WTC11 (cell line): ENCODE measurements at regions not wholly inside any gene's neighbourhood (a gene's known extent, or its start where the extent isn't known, plus 50 kb on each side); places are given as distances from the start of the nearest gene placed in this dataset.

Source experiments
- HMGA2 ChIP-seq: fragments of 250-450 bp; sonication (Bioruptor Pico); IDR thresholded peaks from 2 replicates; pipeline ENCODE4 v1.4.0; 2021; ENCODE audit warnings: mild to moderate bottlenecking, moderate library complexity
- KAT7 ChIP-seq: sonication (generic); formaldehyde crosslinking; IDR thresholded peaks from 2 replicates; pipeline ENCODE4 v1.8.1; 2023; ENCODE audit warnings: missing genetic modification reagents, mild to moderate bottlenecking, borderline replicate concordance
- RORB ChIP-seq: fragments of 250-450 bp; sonication (Bioruptor Pico); IDR thresholded peaks from 2 replicates; pipeline ENCODE4 v1.9.0; 2021; ENCODE audit warnings: mild to moderate bottlenecking
- SMAD4 ChIP-seq: sonication (generic); formaldehyde crosslinking; IDR thresholded peaks from 2 replicates; pipeline ENCODE4 v1.8.0; 2022; ENCODE audit warnings: mild to moderate bottlenecking, missing genetic modification reagents
- ZNF263 ChIP-seq: sonication (generic); formaldehyde crosslinking; IDR thresholded peaks from 2 replicates; pipeline ENCODE4 v1.8.1; 2022; ENCODE audit warnings: low read depth, mild to moderate bottlenecking, moderate library complexity, missing genetic modification reagents
- TF ChIP-seq, protein P1 (sequence below): fragments of 250-450 bp; sonication (Bioruptor Pico); IDR thresholded peaks from 2 replicates; pipeline ENCODE4 v1.9.0; 2021; ENCODE audit warnings: mild to moderate bottlenecking, borderline replicate concordance
- TF ChIP-seq, protein P2 (sequence below): sonication (generic); formaldehyde crosslinking; IDR thresholded peaks from 2 replicates; pipeline ENCODE4 v1.8.1; 2023; ENCODE audit warnings: mild to moderate bottlenecking, missing genetic modification reagents, borderline replicate concordance
- TF ChIP-seq, protein P3 (sequence below): sonication (generic); formaldehyde crosslinking; IDR thresholded peaks from 2 replicates; pipeline ENCODE4 v1.8.0; 2022; ENCODE audit warnings: mild to moderate bottlenecking, missing genetic modification reagents
- TF ChIP-seq, protein P4 (sequence below): sonication (generic); formaldehyde crosslinking; IDR thresholded peaks from 2 replicates; pipeline ENCODE4 v1.8.0; 2023; ENCODE audit warnings: mild to moderate bottlenecking, missing genetic modification reagents
- TF ChIP-seq, protein P5 (sequence below): sonication (generic); formaldehyde crosslinking; IDR thresholded peaks from 2 replicates; pipeline ENCODE4 v1.8.1; 2023; ENCODE audit warnings: mild to moderate bottlenecking, missing genetic modification reagents
- TF ChIP-seq, protein P6 (sequence below): fragments of 250-450 bp; sonication (Bioruptor Pico); IDR thresholded peaks from 2 replicates; pipeline ENCODE4 v1.8.0; 2021; ENCODE audit warnings: mild to moderate bottlenecking

DNA sequence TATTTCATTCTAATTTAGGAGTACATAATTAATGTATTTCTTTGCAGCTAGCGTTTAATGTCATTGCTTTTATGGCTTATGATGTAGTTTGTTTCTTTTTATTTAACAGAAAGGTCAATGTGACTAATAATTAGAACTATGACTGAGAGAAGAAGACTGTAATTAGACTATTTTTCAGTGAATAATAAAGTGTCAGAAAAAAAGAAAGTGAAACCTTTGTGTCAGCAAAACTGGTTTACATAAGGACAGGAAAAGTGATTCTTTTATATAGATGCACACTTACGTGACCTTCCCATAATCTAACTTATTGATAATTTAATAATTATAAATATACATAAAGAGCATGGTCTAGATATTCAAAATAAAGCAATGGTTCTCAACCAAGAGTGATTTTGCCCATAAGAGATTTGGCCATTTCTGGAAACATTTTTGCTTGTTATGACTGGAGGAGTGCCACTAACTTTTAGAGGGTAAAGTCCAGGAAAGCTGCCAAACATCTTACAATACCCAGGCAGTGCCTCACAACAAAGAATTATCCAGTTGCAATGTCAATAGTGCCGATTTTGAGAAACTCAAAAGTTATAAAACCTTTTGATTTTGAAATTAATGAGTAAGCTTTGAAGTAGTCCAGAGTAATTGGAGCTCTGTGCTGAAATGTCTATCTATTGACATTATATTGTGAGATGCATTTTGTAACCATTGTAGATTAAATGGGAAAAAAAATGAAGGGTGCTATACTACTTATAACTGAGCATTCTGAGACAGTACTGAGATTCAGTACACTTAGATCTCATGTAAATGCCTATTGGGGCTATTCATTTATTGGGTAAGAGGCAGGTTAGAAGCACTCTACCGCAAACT, 227.1 kb downstream of the C12orf50 start (continued):
- TF ChIP-seq, protein P1, sequence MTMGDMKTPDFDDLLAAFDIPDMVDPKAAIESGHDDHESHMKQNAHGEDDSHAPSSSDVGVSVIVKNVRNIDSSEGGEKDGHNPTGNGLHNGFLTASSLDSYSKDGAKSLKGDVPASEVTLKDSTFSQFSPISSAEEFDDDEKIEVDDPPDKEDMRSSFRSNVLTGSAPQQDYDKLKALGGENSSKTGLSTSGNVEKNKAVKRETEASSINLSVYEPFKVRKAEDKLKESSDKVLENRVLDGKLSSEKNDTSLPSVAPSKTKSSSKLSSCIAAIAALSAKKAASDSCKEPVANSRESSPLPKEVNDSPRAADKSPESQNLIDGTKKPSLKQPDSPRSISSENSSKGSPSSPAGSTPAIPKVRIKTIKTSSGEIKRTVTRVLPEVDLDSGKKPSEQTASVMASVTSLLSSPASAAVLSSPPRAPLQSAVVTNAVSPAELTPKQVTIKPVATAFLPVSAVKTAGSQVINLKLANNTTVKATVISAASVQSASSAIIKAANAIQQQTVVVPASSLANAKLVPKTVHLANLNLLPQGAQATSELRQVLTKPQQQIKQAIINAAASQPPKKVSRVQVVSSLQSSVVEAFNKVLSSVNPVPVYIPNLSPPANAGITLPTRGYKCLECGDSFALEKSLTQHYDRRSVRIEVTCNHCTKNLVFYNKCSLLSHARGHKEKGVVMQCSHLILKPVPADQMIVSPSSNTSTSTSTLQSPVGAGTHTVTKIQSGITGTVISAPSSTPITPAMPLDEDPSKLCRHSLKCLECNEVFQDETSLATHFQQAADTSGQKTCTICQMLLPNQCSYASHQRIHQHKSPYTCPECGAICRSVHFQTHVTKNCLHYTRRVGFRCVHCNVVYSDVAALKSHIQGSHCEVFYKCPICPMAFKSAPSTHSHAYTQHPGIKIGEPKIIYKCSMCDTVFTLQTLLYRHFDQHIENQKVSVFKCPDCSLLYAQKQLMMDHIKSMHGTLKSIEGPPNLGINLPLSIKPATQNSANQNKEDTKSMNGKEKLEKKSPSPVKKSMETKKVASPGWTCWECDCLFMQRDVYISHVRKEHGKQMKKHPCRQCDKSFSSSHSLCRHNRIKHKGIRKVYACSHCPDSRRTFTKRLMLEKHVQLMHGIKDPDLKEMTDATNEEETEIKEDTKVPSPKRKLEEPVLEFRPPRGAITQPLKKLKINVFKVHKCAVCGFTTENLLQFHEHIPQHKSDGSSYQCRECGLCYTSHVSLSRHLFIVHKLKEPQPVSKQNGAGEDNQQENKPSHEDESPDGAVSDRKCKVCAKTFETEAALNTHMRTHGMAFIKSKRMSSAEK, result no peak
- TF ChIP-seq, protein P2, sequence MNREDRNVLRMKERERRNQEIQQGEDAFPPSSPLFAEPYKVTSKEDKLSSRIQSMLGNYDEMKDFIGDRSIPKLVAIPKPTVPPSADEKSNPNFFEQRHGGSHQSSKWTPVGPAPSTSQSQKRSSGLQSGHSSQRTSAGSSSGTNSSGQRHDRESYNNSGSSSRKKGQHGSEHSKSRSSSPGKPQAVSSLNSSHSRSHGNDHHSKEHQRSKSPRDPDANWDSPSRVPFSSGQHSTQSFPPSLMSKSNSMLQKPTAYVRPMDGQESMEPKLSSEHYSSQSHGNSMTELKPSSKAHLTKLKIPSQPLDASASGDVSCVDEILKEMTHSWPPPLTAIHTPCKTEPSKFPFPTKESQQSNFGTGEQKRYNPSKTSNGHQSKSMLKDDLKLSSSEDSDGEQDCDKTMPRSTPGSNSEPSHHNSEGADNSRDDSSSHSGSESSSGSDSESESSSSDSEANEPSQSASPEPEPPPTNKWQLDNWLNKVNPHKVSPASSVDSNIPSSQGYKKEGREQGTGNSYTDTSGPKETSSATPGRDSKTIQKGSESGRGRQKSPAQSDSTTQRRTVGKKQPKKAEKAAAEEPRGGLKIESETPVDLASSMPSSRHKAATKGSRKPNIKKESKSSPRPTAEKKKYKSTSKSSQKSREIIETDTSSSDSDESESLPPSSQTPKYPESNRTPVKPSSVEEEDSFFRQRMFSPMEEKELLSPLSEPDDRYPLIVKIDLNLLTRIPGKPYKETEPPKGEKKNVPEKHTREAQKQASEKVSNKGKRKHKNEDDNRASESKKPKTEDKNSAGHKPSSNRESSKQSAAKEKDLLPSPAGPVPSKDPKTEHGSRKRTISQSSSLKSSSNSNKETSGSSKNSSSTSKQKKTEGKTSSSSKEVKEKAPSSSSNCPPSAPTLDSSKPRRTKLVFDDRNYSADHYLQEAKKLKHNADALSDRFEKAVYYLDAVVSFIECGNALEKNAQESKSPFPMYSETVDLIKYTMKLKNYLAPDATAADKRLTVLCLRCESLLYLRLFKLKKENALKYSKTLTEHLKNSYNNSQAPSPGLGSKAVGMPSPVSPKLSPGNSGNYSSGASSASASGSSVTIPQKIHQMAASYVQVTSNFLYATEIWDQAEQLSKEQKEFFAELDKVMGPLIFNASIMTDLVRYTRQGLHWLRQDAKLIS (CRISPR knock-in tag), result no peak
- TF ChIP-seq KAT7 (CRISPR knock-in tag), result no peak
- TF ChIP-seq ZNF263, result no peak
- TF ChIP-seq HMGA2 (CRISPR knock-in tag), result no peak
- no peak for TF ChIP-seq RORB (CRISPR knock-in tag)
- TF ChIP-seq SMAD4 (CRISPR knock-in tag), result no peak
- TF ChIP-seq, protein P3, sequence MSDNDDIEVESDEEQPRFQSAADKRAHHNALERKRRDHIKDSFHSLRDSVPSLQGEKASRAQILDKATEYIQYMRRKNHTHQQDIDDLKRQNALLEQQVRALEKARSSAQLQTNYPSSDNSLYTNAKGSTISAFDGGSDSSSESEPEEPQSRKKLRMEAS (CRISPR knock-in tag), result no peak
- TF ChIP-seq, protein P4, sequence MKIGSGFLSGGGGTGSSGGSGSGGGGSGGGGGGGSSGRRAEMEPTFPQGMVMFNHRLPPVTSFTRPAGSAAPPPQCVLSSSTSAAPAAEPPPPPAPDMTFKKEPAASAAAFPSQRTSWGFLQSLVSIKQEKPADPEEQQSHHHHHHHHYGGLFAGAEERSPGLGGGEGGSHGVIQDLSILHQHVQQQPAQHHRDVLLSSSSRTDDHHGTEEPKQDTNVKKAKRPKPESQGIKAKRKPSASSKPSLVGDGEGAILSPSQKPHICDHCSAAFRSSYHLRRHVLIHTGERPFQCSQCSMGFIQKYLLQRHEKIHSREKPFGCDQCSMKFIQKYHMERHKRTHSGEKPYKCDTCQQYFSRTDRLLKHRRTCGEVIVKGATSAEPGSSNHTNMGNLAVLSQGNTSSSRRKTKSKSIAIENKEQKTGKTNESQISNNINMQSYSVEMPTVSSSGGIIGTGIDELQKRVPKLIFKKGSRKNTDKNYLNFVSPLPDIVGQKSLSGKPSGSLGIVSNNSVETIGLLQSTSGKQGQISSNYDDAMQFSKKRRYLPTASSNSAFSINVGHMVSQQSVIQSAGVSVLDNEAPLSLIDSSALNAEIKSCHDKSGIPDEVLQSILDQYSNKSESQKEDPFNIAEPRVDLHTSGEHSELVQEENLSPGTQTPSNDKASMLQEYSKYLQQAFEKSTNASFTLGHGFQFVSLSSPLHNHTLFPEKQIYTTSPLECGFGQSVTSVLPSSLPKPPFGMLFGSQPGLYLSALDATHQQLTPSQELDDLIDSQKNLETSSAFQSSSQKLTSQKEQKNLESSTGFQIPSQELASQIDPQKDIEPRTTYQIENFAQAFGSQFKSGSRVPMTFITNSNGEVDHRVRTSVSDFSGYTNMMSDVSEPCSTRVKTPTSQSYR (CRISPR knock-in tag), result no peak
- TF ChIP-seq, protein P5, sequence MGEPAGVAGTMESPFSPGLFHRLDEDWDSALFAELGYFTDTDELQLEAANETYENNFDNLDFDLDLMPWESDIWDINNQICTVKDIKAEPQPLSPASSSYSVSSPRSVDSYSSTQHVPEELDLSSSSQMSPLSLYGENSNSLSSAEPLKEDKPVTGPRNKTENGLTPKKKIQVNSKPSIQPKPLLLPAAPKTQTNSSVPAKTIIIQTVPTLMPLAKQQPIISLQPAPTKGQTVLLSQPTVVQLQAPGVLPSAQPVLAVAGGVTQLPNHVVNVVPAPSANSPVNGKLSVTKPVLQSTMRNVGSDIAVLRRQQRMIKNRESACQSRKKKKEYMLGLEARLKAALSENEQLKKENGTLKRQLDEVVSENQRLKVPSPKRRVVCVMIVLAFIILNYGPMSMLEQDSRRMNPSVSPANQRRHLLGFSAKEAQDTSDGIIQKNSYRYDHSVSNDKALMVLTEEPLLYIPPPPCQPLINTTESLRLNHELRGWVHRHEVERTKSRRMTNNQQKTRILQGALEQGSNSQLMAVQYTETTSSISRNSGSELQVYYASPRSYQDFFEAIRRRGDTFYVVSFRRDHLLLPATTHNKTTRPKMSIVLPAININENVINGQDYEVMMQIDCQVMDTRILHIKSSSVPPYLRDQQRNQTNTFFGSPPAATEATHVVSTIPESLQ (CRISPR knock-in tag), result no peak
- TF ChIP-seq, protein P6, sequence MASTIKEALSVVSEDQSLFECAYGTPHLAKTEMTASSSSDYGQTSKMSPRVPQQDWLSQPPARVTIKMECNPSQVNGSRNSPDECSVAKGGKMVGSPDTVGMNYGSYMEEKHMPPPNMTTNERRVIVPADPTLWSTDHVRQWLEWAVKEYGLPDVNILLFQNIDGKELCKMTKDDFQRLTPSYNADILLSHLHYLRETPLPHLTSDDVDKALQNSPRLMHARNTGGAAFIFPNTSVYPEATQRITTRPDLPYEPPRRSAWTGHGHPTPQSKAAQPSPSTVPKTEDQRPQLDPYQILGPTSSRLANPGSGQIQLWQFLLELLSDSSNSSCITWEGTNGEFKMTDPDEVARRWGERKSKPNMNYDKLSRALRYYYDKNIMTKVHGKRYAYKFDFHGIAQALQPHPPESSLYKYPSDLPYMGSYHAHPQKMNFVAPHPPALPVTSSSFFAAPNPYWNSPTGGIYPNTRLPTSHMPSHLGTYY (CRISPR knock-in tag), result no peak
